GM19239 (cell line): ENCODE measurements at regions not wholly inside any gene's neighbourhood (a gene's known extent, or its start where the extent isn't known, plus 50 kb on each side); places are given as distances from the start of the nearest gene placed in this dataset.

Experiments
- DNase-seq: peaks from one replicate; pipeline ENCODE4 v3.0.0; 2011; ENCODE audit warnings: low spot score; ENCODE audit not compliant: insufficient read length
- FAIRE-seq: peaks from 2 replicates; lab custom pipeline; 2011; peaks lifted over from hg19 to GRCh38; lab: Jason Lieb, UNC

- DNase-seq = no peak
- FAIRE-seq = no peak
These were observed 154.7 kb downstream of the FAM114A2 start for GRCh38 chr5:153883854-153884611.

GRCh38 chr5:153881687-153882086 is 157.0 kb downstream of the FAM114A2 start:
- DNase-seq (no peak), FAIRE-seq (no peak)

GRCh38 chr5:153880106-153880505 is 158.6 kb downstream of the FAM114A2 start:
- FAIRE-seq = no peak
- DNase-seq = no peak

GRCh38 chr5:153879596-153879995 is 159.1 kb downstream of the FAM114A2 start:
- FAIRE-seq = no peak
- DNase-seq = no peak

GRCh38 chr5:153866176-153866575 is 172.5 kb downstream of the FAM114A2 start:
- DNase-seq = no peak
- no peak for FAIRE-seq

- DNase-seq (no peak), FAIRE-seq (no peak)
These were observed 173.7 kb downstream of the FAM114A2 start for GRCh38 chr5:153865016-153865415.

- FAIRE-seq = no peak
These were observed 174.8 kb downstream of the FAM114A2 start for GRCh38 chr5:153863951-153864350.

More at GRCh38 chr5:153863951-153864350, 174.8 kb downstream of the FAM114A2 start:
- no peak for DNase-seq
